ENCODE measurements at regions not wholly inside any gene's neighbourhood (a gene's known extent, or its start where the extent isn't known, plus 50 kb on each side); places are given as distances from the start of the nearest gene placed in this dataset.
"Not testable (repeated sequence)": the region's sequence is repeated elsewhere in the genome, so short reads cannot be mapped to it uniquely, and the experiment has no call there.

DNA sequence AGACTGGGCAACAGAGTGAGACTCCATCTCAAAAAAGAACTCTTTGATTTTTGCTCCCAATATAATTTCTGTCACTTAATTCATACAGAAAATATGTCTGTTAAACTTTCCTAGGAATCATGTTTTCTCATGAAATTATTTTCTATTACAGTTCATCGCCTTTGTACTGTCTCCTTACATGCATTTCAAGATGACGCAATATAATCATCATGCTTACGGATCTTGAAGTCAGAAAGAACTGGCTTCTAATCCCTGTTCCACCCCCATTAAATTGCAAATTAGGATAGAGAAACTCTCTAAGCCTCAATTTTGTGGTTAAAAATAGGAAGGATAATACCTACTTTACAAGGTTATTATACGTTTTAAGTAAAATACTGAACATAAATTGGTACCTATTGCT is 467.6 kb upstream of the SMIM21 start:
- no peak for DNase-seq

DNA sequence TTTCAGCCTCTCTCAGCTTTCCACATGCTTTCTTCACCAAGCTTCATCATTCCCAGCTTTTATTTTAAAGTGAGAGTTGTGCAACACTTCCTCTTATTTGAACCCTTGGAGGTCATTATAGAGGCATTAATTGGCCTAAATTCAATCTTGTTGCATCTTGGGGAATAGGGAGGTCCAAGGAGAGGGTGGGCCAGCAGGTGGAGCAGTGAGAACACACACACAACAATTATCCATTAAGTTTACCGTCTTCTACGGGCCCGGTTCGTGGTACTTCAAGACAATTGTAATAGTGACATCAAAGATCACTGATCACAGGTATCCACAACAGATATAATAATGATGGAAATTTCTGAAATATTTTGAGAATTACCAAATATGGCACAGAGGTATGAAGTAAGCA is 457.2 kb upstream of the SMIM21 start:
- no peak for DNase-seq

GRCh38 chr18:75880925-75881504 is 453.5 kb upstream of the SMIM21 start:
- no peak for DNase-seq

DNA sequence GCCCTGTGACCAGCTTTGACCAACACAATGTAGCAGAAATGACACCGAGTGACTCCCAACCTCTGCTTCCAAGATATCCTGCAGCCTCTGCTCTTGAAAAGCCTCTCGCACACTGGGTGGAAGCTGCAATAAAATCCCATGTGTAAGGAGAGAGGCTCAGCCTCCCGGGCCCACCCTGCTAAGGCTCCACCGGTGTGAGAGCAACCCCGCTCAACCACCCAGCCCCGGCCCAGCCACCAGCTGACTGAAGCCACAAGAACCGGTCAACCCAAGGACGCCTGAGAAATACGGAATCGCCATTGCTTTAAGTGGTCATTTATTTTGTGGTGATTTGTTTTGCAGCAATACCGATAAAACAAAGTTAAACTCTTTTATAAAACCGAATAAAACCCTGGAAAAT is 452.8 kb upstream of the SMIM21 start:
- no peak for DNase-seq

GRCh38 chr18:75879196-75879595 is 451.7 kb upstream of the SMIM21 start:
- no peak for DNase-seq

- no peak for DNase-seq
Measured at GRCh38 chr18:75875559-75875958, 448.1 kb upstream of the SMIM21 start.

DNA sequence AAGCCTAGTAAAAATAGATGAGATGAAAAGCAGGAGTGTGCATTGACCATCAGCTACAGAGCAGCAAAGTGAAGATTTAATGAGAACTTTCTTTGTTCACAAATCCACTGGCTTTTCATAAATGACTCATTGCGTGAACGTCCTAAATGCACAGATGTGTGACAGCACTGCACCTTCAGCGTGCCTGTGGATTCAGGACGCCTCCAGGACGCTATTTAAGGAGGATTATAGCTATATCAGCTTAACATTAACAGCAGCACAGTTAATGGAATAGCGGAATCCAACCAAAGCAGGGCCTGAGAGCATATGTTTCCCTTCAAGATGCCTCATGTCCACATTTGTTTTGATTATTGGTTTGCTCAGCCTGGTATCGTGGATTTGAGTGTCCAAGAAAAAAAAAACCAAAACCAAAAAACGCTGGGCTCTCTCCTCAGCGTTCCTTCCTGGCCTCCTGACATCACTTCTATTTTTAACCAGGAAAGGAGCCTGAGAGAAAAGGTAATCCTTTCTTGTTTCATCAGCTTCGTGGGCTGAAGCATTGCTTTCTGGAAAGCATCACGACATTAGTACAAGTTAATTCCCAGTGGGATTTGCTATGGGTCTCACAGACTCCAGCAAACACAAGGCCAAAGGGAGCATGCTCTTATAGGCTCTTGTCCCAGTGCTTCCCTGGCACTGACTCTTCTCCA is 447.0 kb upstream of the SMIM21 start:
- DNase-seq, result no peak

DNA sequence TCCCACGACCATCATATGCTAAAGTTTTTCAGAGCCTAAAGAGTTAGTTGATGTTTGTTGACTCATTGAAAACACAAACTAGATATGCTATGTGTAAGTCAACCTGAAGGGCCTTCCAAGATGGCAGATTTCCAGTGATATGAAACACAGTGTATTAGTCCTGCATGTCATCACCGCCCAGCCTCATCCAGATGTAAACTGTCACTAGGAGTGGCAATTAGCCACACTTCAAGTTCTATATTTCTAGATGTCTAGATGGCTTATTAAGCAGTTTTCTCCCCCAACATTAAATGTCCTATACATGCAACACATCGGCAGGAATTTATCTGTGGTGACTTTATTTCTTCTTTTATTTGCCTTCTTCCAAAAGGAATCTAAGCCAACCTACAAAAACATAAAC is 444.1 kb upstream of the SMIM21 start:
- DNase-seq, result no peak

DNA sequence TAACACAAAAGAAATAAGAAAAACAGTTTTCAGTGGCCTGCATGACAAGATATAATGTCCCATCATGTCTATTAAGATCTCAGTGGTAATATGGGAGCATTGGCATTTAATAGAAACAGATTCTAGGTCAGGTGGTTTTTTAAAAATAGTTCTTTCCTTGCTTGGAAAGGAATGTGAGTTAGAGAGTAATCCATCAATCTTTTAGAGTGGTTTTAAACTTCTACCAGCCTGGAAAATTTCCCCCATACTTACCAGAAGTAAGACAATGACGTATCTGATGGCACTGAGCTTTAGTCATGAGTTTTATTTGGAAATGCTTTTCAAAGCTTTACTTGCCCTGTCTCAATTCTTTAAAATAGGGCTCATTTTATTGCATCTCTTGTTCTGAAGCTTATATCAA is 441.7 kb upstream of the SMIM21 start:
- no peak for DNase-seq

- DNase-seq, result no peak
Measured at GRCh38 chr18:75868031-75868430, 440.5 kb upstream of the SMIM21 start.

DNA sequence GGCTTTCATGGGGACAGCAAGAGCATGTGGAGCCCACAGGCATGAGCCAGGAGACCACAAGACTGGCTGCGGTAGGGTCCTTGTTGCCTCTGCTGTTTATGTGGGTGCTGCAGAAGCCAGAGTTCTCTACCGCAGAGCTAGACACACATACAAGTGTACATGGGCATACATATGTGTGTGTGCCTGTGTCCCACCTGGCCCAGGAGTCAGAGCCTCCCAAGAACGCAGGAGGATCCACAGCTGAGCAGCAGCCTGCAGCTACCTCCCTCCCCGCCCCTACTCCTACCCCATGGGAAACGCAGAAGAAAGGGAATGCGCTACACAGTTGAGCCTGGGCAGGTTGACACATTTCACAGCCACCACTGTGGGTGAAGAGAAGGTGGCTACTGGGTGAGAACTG is 438.1 kb upstream of the SMIM21 start:
- DNase-seq, result no peak

- no peak for DNase-seq
Measured at GRCh38 chr18:75864816-75865215, 437.3 kb upstream of the SMIM21 start.

DNA sequence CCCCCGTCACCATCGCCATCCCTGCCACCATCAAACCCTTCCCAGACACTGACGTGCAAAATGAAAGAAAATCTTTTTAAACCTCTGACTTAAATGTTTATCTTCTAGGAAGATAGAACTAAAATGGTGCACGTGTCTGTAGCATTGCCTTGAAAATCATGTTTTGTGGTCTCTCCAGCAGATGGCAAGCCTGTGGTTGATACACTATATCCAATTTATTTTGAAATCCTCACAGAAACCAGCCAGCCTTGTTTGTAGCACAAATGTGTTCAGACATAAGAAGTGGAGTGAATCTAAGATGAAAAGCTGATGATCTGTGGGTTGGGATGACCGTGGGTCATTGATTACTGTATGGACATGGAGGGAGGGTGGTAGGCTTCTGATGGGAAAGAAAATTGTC is 436.2 kb upstream of the SMIM21 start:
- no peak for DNase-seq

DNA sequence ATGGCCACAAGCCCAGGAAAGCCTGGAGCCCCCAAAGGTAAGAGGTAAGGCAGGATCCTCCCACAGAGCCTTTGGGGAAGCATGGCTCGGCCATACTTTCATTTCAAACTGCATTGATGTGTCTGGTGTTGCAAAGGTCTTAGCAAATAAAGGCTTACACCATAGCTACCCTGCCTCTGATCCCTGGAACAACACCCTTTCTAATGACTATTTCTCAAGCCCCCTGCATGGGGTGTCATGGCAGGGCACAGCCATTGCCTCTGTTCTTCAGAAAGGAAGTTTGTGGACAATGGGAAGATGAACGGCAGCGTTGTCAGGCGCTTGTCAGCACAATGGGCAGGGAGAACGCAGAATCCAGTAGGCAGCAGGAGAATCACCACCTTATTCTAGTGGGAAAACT is 435.0 kb upstream of the SMIM21 start:
- DNase-seq, result no peak

GRCh38 chr18:75860166-75860565 is 432.7 kb upstream of the SMIM21 start:
- no peak for DNase-seq

- no peak for DNase-seq
Measured at GRCh38 chr18:75859533-75859932, 432.0 kb upstream of the SMIM21 start.

DNA sequence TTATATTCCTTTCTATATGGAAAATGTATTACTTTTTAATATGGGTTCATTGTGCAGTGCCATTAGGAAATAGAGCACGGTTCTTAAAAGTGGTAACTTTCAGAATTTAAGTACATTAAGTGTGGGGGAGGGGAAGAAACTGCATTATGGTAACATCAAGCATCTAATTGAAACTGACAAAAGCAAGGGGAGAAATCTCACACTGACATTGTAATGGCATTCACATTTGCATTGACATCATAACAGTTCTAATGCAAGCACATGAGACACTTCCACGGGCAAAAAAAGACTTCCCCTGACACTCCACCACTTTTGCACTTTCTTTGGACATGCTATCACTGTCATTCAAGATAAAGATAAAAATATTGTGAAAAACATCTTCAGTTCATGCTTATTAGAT is 431.3 kb upstream of the SMIM21 start:
- DNase-seq, result no peak

GRCh38 chr18:75857558-75857957 is 430.1 kb upstream of the SMIM21 start:
- no peak for DNase-seq

DNA sequence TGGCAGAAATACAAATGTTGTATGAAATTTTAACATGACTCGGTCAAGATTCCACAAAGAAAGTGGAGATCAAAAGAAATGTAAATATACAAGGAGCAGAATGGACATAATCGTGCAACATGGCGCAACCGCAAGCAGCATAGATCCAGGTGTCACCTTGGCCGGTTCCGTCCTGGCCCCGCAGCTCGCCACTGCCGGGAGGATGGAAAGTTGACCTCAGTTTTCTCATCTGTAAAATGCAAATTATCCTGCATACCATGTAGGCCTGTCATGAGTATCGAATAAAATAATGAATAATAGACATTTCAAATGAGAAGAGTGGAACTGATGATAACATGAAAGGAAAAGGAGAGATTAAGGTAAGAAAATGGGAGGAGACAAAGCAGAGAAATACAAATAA is 427.3 kb upstream of the SMIM21 start:
- no peak for DNase-seq

GRCh38 chr18:75854174-75854573 is 426.7 kb upstream of the SMIM21 start:
- DNase-seq, result no peak

DNA sequence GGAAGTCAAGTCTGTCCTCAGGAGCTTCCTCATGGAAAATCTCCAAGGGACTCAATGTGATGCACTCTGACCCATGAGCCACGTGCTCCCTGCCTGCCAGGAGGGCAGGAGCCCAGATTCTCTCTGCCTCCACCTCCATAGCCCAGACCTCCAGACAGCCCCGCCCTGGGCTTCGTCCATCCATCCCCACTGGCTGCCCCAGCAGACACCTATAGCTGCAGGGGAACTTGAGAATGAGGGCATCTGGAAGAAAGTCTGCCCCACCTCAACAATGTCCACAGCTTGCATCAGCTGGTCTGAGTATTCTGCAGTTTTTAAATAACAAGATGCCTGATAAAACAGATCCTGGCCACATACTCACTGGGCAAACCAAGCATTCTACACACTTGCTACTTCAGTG is 418.8 kb upstream of the SMIM21 start:
- no peak for DNase-seq

- DNase-seq, result no peak
Measured at GRCh38 chr18:75845413-75845812, 417.9 kb upstream of the SMIM21 start.

DNA sequence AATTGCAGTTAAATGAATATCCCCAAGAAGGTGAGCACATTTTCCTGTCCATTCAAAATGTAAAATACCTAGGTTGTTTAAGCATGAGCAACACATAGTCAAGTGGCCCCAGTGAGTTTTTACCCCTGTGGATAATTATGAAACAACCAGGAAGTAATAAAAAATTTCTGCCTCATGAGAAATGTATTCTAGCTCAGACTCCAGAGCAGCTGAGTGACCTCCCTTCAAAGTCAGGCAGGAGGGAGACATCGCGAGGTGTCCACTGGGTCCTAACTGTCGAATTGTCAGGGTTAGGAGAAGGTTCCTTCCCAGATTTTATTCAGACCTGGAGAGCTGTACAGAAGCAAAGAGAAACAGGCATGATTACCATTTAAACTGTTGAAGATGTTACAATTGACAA is 416.6 kb upstream of the SMIM21 start:
- DNase-seq, result no peak

DNA sequence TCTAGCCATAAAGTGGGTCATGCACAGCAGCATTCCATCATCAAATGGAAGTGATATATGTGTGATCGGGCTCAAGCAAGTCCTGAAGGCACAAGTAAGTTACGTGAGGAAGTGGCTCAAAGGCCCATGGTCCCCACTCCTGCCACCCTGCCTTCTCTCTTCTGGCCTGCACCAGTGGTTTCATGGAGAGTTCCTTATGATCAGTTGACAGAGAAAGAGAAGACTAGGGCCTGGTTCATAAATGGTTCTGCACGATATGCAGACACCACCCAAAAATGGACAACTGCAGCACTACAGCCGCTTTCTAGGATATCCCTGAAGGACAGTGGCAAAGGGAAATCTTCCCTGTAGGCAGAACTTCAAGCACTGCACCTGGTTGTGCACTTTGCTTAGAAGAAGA is 412.6 kb upstream of the SMIM21 start:
- no peak for DNase-seq

DNA sequence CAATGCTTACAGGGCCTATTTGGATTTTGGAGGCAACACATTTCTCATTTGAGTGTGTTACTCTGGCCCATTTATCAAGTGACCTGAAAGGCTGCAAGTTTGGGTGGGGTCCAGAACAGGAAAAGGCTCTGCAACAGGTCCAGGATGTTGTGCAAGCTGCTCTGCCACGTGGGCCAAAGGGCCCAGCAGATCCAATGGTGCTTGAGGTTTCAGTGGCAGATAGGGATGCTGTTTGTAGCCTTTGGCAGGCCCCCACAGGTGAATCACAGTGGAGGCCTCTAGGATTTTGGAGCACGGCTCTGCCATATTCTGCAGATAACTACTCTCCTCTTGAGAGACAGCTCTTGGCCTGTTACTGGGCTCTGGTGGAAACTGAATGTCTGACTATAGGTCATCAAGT is 412.2 kb upstream of the SMIM21 start:
- not testable (repeated sequence) for DNase-seq

Measured in NCI-H526 treated with DMSO at 0.1 percent for 48 hours (cell line).